Memory B cell (primary cell): ENCODE measurements at regions not wholly inside any gene's neighbourhood (a gene's known extent, or its start where the extent isn't known, plus 50 kb on each side); places are given as distances from the start of the nearest gene placed in this dataset.
"Not testable (repeated sequence)": the region's sequence is repeated elsewhere in the genome, so short reads cannot be mapped to it uniquely, and the experiment has no call there.

ENCODE experiments used
- ATAC-seq: fragments of 150-1000 bp; cut with Tn5 transposase; 2 replicates; pipeline ENCODE4 v1.10.0; 2021; ENCODE audit warnings: low read depth, mild to moderate bottlenecking, moderate library complexity
- DNase-seq, 2 donors: peaks; one replicate each; pipeline ENCODE4 v3.0.0; 2022; ENCODE audit warnings: low spot score in 2 of 2
- H3K27ac Mint-ChIP-seq: one replicate; pipeline ENCODE4 v1.8.0; 2022; ENCODE audit warnings: mild to moderate bottlenecking, moderate library complexity, mixed read lengths
- H3K27me3 Mint-ChIP-seq: one replicate; pipeline ENCODE4 v1.8.0; 2022; ENCODE audit warnings: mixed read lengths
- H3K36me3 Mint-ChIP-seq: one replicate; pipeline ENCODE4 v1.8.0; 2022; ENCODE audit warnings: mild to moderate bottlenecking, mixed read lengths
- H3K4me1 Mint-ChIP-seq: one replicate; pipeline ENCODE4 v1.8.0; 2022; ENCODE audit warnings: mixed read lengths
- H3K4me3 Mint-ChIP-seq: one replicate; pipeline ENCODE4 v1.8.0; 2022; ENCODE audit warnings: mild to moderate bottlenecking, moderate library complexity, mixed read lengths
- H3K9me3 Mint-ChIP-seq: one replicate; pipeline ENCODE4 v1.8.0; 2022; ENCODE audit warnings: mixed read lengths

DNA sequence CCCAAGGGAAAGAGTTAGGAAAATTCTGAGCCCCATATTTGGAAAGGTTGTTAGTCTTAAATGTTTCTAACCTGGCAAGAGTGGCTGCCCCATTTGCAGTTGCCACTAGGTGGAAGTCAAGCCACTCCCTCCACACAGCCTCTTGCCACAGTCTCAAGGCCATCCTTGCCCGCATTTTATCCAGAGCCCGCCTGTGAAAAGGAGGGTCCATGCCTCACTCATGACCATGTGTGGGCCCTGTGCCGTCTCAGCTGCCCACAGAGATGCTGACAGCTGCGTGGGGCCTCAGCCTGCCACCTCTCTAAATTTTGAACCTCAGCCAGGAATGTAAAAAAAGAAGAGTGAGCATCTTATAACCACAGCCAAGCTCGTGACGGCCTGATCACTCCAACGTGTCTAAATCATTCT lies 201.5 kb upstream of the FAM241A start:
- Mint-ChIP-seq H3K4me3 (no peak overlapping the region), H3K9me3 (no peaks in the 10 kb centered on the region), H3K27me3 (peaks cover 1% of the 10 kb centered on the region), H3K4me1 (no peaks in the 10 kb centered on the region), H3K36me3 (no peaks in the 10 kb centered on the region), H3K27ac (no peak overlapping the region)
- DNase-seq: no peak
- peak; percentile 62 for ATAC-seq

DNA sequence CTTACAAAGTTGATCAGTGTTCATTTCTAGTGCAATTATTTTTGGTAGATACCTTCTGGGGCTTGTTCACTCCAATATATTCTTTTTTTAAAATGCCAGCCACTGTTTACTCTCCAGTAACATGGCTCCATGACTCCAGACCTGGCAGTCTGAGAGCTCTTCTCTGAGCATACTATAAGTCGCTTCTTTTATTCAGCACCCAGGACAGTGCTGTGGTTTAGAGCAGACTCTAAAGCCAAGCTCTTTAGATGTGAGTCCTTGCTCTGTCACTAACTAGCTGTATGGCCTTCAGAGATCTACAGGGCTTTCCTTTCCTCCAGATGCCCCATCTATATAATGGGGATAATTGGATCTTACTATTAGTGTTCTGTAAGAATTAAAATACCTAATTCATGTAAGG lies 200.2 kb upstream of the FAM241A start:
- Mint-ChIP-seq H3K27me3 (peaks cover 1% of the 10 kb centered on the region), H3K9me3 (peaks cover 3% of the 10 kb centered on the region), H3K4me3 (no peak overlapping the region), H3K27ac (no peak overlapping the region), H3K36me3 (no peaks in the 10 kb centered on the region), H3K4me1 (no peaks in the 10 kb centered on the region)
- ATAC-seq (no peak), DNase-seq (no peak)

DNA sequence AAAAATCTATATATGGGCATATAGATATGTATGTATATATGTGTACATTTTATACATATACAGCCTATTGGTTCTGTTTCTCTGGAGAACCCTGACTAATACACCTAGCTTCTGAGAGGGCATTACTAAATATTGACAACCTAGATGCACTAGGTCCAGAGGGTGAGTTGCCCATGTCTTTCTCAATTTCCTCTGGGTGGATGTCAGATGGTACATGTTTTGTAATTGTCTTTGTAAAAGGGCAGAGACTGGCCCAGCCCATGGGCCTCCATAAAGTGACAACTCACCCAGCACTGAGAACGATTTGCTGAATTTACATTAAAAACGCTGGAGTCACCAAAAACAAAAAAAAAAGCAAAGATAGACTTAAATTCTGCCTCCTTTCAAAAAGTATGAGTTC lies 198.5 kb upstream of the FAM241A start:
- Mint-ChIP-seq H3K27me3 (peaks cover 1% of the 10 kb centered on the region), H3K9me3 (peaks cover 3% of the 10 kb centered on the region), H3K36me3 (no peaks in the 10 kb centered on the region), H3K4me3 (no peak overlapping the region), H3K4me1 (no peaks in the 10 kb centered on the region), H3K27ac (no peak overlapping the region)
- DNase-seq (no peak), ATAC-seq (no peak)

DNA sequence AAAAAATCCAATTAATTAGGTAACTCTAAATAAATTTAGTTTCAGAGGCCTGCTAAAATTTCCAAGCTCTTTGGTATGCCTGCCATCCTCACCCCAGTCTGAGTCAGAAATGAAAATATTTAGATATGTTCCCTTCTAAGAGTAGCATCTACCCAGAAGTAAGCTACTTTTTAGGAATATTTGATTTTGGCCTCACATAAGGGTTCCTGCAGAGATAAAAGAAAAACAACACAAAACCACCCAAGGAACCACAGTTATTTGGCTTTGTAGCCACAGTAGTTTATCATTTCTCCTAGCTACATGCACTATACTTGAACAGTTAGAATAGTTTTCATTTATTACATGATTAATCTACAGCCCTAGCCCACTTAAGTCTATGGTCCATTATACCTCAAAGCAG lies 192.6 kb upstream of the FAM241A start:
- no peaks in the 10 kb centered on the region for H3K36me3 Mint-ChIP-seq
- H3K4me3 Mint-ChIP-seq: no peak overlapping the region
- peaks cover 1% of the 10 kb centered on the region for H3K27me3 Mint-ChIP-seq
- peaks cover 3% of the 10 kb centered on the region for H3K9me3 Mint-ChIP-seq
- H3K4me1 Mint-ChIP-seq: no peaks in the 10 kb centered on the region
- ATAC-seq (no peak), DNase-seq (no peak)
- no peak overlapping the region for H3K27ac Mint-ChIP-seq

DNA sequence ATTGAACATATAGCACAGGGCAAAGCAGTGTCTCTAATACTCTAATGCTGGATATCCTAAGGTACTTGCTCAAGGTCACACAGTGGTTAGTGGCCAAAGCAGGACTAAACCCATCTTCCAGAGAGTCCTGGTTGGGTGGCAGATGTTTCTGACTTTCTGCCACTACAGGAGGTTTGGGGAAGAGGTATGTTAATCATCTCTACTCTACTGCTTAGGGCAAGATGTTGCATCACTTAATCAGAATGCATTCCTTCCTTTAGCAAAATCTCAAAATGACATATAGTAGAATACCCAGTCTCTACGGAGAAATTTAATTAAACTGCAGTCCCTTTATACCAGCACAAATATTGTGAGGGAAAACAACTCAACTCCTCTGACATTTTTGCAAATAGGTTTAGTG lies 190.7 kb upstream of the FAM241A start:
- no peaks in the 10 kb centered on the region for H3K36me3 Mint-ChIP-seq
- DNase-seq (no peak), ATAC-seq (no peak)
- H3K4me1 Mint-ChIP-seq: no peaks in the 10 kb centered on the region
- no peak overlapping the region for H3K27ac Mint-ChIP-seq
- H3K9me3 Mint-ChIP-seq: no peaks in the 10 kb centered on the region
- H3K27me3 Mint-ChIP-seq: peaks cover 1% of the 10 kb centered on the region
- H3K4me3 Mint-ChIP-seq: no peak overlapping the region

DNA sequence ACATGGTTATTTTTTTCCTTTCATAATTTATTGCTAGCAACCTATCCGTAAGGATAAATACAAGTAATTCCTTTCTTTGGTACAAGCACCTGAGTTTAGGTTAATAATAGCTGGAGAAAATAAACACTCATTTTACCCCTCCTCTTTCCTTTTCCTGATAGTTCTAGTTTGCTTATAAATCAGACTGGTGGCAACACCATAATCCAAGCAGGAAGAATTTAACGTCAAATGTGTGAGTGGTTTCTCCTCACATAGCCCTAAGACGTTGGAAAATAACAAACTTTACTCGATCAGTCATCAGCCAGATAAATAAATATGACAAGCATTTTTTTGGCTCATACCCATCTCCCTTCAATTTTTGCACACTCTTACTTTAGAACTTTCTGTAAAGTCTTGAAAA lies 190.3 kb upstream of the FAM241A start:
- no peaks in the 10 kb centered on the region for H3K36me3 Mint-ChIP-seq
- H3K4me3 Mint-ChIP-seq: no peak overlapping the region
- no peaks in the 10 kb centered on the region for H3K9me3 Mint-ChIP-seq

DNA sequence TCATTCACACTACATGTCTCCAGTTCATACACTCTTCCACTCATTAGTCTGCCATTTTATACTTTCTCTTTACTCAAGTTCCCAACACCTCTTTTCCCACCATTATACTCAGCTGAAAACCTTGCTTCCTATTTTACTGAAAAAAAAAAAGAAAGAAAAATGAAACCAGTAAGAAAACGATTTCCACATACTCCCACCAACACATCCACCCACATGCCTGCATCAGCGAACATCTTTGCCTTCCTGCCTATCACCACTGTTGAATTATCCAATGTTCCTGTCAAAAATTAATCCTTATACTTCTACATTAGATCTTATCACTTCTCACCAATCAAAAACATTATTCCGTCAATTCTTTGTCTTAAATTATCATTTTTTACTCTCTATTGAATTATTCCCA lies 188.1 kb upstream of the FAM241A start:
- peaks cover 3% of the 10 kb centered on the region for H3K4me1 Mint-ChIP-seq

More for the DNA sequence above, 190.3 kb upstream of the FAM241A start:
- Mint-ChIP-seq H3K27me3 (no peaks in the 10 kb centered on the region), H3K4me1 (peaks cover 2% of the 10 kb centered on the region), H3K27ac (no peak overlapping the region)
- DNase-seq: no peak
- ATAC-seq: no peak

DNA sequence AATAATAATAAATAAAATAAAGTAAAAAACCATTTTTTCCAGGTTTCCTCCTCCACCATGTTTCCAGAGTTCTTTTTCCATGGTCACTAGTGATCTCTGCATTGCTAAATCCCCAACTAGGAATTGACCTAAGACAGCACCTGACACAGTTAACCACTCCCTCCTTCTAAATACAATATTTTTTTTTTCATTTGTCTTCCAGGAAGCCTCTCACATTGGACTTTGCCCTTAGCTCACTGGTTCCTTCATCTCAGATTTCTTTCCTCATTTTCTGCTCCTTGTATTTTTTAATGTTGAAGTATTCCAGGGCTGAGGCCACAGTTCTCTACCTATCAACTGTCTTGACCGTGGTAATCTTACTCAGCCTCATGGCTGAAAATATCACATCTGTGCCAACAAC lies 187.3 kb upstream of the FAM241A start:
- no peak for ATAC-seq
- Mint-ChIP-seq H3K4me3 (no peak overlapping the region), H3K4me1 (peaks cover 3% of the 10 kb centered on the region)

More for the DNA sequence above, 188.1 kb upstream of the FAM241A start:
- no peaks in the 10 kb centered on the region for H3K27me3 Mint-ChIP-seq
- ATAC-seq (no peak), DNase-seq (no peak)
- H3K9me3 Mint-ChIP-seq: no peaks in the 10 kb centered on the region
- no peak overlapping the region for H3K4me3 Mint-ChIP-seq
- no peak overlapping the region for H3K27ac Mint-ChIP-seq
- H3K36me3 Mint-ChIP-seq: no peaks in the 10 kb centered on the region

DNA sequence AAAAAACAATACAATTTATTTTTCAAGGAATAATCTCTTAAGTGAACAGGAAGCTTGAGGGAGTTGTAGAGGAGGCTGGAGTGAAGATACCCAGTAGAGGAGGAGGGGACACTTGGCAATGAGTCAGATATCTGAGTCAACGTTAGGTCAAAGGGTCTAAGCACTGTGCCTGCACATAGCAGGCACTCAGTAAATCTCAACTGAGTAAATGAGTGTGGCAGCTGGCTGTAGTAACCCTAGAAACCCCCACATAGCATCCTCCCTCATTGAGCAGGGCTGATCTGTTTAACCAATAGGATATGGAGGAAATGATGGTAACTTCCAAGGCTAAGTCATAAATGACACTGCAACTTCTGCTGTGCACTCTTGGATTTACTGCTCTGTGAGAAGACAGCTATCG lies 186.0 kb upstream of the FAM241A start:
- DNase-seq (no peak), ATAC-seq (no peak)
- H3K27me3 Mint-ChIP-seq: no peaks in the 10 kb centered on the region
- no peaks in the 10 kb centered on the region for H3K9me3 Mint-ChIP-seq
- H3K4me3 Mint-ChIP-seq: no peak overlapping the region
- H3K36me3 Mint-ChIP-seq: no peaks in the 10 kb centered on the region
- H3K4me1 Mint-ChIP-seq: peaks cover 3% of the 10 kb centered on the region
- H3K27ac Mint-ChIP-seq: no peak overlapping the region

More for the DNA sequence above, 187.3 kb upstream of the FAM241A start:
- Mint-ChIP-seq H3K27ac (no peak overlapping the region), H3K36me3 (no peaks in the 10 kb centered on the region), H3K27me3 (no peaks in the 10 kb centered on the region), H3K9me3 (no peaks in the 10 kb centered on the region)
- no peak for DNase-seq

DNA sequence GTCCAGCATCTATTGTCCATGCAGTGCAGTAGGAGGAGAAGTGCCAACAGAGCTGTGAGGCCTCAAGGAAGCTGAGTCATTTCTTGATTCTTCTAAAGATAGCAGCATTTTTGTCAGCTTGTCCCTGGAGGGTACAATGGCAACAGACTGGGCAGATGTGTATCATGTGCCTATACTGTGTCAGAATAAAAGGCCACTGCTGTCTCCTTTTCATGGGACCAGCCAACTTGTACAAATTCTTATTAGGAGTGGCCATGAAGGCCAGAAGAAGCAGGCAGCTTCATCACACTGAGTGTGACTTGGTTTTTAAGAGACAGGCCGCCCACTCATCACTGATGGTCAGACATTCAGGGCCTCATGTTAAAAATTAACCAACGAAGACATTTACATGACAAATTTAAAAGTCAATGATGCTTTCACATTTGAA lies 185.0 kb upstream of the FAM241A start:
- Mint-ChIP-seq H3K27ac (no peak overlapping the region), H3K36me3 (no peaks in the 10 kb centered on the region), H3K4me3 (no peak overlapping the region), H3K4me1 (peaks cover 3% of the 10 kb centered on the region), H3K9me3 (no peaks in the 10 kb centered on the region), H3K27me3 (no peaks in the 10 kb centered on the region)
- ATAC-seq (no peak), DNase-seq (no peak)

DNA sequence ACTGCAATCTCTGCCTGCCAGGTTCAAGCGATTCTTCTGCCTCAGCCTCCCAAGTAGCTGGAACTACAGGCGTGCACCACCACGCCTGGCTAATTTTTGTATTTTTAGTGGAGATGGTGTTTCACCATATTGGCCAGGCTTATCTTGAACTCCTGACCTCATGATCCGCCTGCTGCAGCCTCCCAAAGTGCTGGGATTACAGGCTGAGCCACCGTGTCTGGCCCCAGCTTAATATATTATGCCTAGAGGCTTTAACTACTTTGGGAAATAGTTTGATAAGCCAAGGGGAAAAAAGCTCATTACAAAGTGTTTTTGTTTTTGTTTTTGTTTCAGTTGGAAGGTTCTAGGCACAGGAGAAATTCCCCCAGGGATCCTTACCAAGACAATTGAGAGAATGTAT lies 184.2 kb upstream of the FAM241A start:
- H3K4me1 Mint-ChIP-seq, ATAC-seq, H3K36me3 Mint-ChIP-seq, H3K9me3 Mint-ChIP-seq, H3K27me3 Mint-ChIP-seq, H3K4me3 Mint-ChIP-seq, H3K27ac Mint-ChIP-seq, DNase-seq: not testable (repeated sequence)

DNA sequence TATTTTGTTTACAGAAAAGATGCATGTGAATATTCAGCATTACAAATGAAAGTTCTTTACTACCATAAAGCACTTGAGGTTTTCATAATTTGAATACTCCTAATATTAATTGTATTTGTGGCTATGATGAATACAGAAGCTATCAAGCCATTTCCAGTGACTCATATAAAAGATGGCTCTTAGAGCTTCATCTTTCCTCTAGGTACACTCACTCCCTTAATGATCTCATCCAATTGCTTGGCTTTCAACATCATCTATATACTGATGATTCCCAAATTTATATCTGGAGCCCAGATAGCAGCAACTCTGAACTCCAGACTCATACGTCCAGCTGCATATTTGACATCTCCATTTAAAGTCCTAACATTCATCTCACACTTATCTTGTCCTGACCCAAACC lies 183.4 kb upstream of the FAM241A start:
- ATAC-seq (no peak), DNase-seq (no peak)
- H3K27ac Mint-ChIP-seq: no peak overlapping the region
- peaks cover 3% of the 10 kb centered on the region for H3K4me1 Mint-ChIP-seq
- no peaks in the 10 kb centered on the region for H3K36me3 Mint-ChIP-seq
- no peak overlapping the region for H3K4me3 Mint-ChIP-seq
- no peaks in the 10 kb centered on the region for H3K9me3 Mint-ChIP-seq
- no peaks in the 10 kb centered on the region for H3K27me3 Mint-ChIP-seq

DNA sequence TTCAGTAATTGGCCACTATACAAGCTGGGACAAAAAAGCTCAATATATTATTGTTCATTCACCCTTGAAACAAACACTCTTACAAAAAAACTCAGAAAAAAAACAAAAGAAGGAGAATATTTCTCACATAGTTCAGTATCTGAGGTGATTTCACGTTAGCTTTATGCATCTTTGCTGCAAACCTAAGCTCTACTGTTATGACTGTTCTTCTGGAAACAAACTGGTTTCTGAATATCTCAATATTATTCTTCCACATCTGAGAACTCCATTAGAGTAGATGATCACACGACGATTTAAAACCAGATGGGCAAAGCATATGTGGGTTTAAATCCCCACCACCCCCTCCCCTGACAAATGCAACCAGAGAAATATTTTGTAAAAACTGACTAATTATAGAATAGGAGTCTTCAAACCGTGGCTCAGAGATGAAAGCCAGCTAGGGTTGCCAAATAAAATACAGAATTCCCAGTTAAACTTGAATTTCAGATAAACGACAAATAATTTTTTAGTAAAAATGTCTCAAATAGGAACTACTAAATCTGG lies 182.0 kb upstream of the FAM241A start:
- Mint-ChIP-seq H3K4me3 (no peak overlapping the region), H3K4me1 (peaks cover 3% of the 10 kb centered on the region), H3K36me3 (no peaks in the 10 kb centered on the region), H3K27me3 (no peaks in the 10 kb centered on the region), H3K27ac (no peak overlapping the region), H3K9me3 (no peaks in the 10 kb centered on the region)
- no peak for ATAC-seq
- no peak for DNase-seq

DNA sequence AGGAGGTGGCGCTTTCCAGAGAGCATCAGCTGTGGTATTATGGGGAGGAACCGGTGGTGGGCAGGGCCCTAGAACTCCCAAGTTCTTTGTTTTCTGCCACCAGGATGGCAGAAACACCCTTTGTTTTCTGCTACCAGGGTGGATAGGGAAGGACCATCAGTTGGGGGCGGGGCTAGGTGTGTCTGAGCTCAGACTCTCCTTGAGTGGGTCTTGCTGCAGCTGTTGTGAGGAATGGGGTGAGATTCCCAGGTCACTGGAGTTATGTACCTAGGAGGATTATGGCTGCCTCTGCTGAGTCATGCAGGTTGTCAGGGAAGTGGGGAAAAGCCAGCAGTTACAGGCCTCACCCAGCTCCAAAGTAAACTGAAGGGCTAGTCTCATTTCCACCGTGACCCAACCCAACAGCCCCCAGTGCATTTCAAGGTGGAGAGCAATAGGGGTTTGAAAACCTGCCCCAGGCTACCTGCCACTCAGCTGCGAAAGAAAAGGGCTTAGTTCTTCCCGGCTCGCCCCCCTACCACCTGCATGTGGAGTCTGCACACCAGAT lies 167.8 kb upstream of the FAM241A start:
- no peaks in the 10 kb centered on the region for H3K36me3 Mint-ChIP-seq
- H3K27me3 Mint-ChIP-seq: peaks cover 11% of the 10 kb centered on the region
- no peak overlapping the region for H3K27ac Mint-ChIP-seq
- no peaks in the 10 kb centered on the region for H3K4me1 Mint-ChIP-seq
- DNase-seq: no peak
- no peak for ATAC-seq
- H3K4me3 Mint-ChIP-seq: no peak overlapping the region
- H3K9me3 Mint-ChIP-seq: peaks cover 2% of the 10 kb centered on the region

DNA sequence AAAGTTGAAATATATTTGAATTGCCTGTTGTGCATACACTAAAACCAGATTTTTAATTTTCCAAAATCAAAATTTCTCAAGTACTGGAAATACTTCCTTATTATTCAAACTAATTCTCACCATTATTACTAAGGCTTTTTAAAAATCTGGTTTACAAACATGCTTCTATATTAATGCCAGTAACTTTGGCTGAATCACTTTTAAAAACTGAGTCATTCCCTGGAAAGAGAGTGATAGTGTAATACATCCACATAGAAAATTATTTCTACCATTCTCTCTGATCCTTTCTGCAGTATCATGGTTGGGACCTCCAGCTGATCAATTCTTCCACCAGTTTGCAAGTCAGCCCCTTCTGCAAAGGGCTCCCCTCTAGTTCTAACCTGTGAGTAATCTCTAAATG lies 165.3 kb upstream of the FAM241A start:
- no peak overlapping the region for H3K27ac Mint-ChIP-seq
- H3K4me3 Mint-ChIP-seq: no peak overlapping the region
- DNase-seq (no peak), ATAC-seq (no peak)
- peaks cover 15% of the 10 kb centered on the region for H3K27me3 Mint-ChIP-seq
- H3K4me1 Mint-ChIP-seq: no peaks in the 10 kb centered on the region
- H3K36me3 Mint-ChIP-seq: no peaks in the 10 kb centered on the region
- peaks cover 2% of the 10 kb centered on the region for H3K9me3 Mint-ChIP-seq
